ENCODE measurements at regions not wholly inside any gene's neighbourhood (a gene's known extent, or its start where the extent isn't known, plus 50 kb on each side); places are given as distances from the start of the nearest gene placed in this dataset.

- Histone ChIP-seq H3K4me1 (peaks cover 0 to 7% (median 0%) of the 10 kb centered on the region in 4 donors), H3K27ac (no peak overlapping the region), H3K9me3 (no peaks in the 10 kb centered on the region), H3K27me3 (no peaks in the 10 kb centered on the region), H3K4me3 (no peak overlapping the region), H3K36me3 (no peaks in the 10 kb centered on the region)
- intact Hi-C loops (cut with DNase I), result no loop called here
- TF ChIP-seq CTCF (IDR thresholded peaks at IDR 0.05), result no peak
- TF ChIP-seq POLR2AphosphoS5 (IDR thresholded peaks at IDR 0.05), result no peak
- TF ChIP-seq POLR2A (IDR thresholded peaks at IDR 0.05), result no peak
- TF ChIP-seq EP300 (IDR thresholded peaks at IDR 0.05), result no peak
- 92% methylated on average over 22 of the region's 22 CpGs for WGBS, 2 donors
- no peak for DNase-seq
These were observed 853.2 kb upstream of the INTU start for GRCh38 chr4:126779436-126780166.

- peaks cover 0 to 2% (median 0%) of the 10 kb centered on the region in 4 donors for H3K4me1 ChIP-seq
- TF ChIP-seq POLR2AphosphoS5 (IDR thresholded peaks at IDR 0.05), result no peak
- TF ChIP-seq CTCF (IDR thresholded peaks at IDR 0.05), result no peak
- TF ChIP-seq EP300 (IDR thresholded peaks at IDR 0.05), result no peak
- no peak for TF ChIP-seq POLR2A (IDR thresholded peaks at IDR 0.05)
- H3K9me3 ChIP-seq, result no peaks in the 10 kb centered on the region
- no peak overlapping the region for H3K27ac ChIP-seq
- 84 to 87% methylated on average over 2 of the region's 2 CpGs for WGBS, 2 donors
- no peaks in the 10 kb centered on the region for H3K36me3 ChIP-seq
- H3K4me3 ChIP-seq, result no peak overlapping the region
- no peaks in the 10 kb centered on the region for H3K27me3 ChIP-seq
- no peak for DNase-seq
- intact Hi-C loops (cut with DNase I), result no loop called here
These were observed 849.6 kb upstream of the INTU start for GRCh38 chr4:126783191-126783590.

- DNase-seq, result no peak
- Histone ChIP-seq H3K27me3 (no peaks in the 10 kb centered on the region), H3K4me1 (no peaks in the 10 kb centered on the region), H3K36me3 (no peaks in the 10 kb centered on the region), H3K4me3 (no peak overlapping the region), H3K9me3 (no peaks in the 10 kb centered on the region), H3K27ac (no peak overlapping the region)
- intact Hi-C loops (cut with DNase I), result no loop called here
- WGBS, 2 donors, result 85 to 88% methylated on average over 2 of the region's 2 CpGs
- no peak for TF ChIP-seq POLR2A (IDR thresholded peaks at IDR 0.05)
- TF ChIP-seq POLR2AphosphoS5 (IDR thresholded peaks at IDR 0.05), result no peak
- TF ChIP-seq EP300 (IDR thresholded peaks at IDR 0.05), result no peak
- no peak for TF ChIP-seq CTCF (IDR thresholded peaks at IDR 0.05)
These were observed 847.7 kb upstream of the INTU start for GRCh38 chr4:126784966-126785580.

- Histone ChIP-seq H3K36me3 (no peaks in the 10 kb centered on the region), H3K27me3 (no peaks in the 10 kb centered on the region), H3K9me3 (no peaks in the 10 kb centered on the region), H3K4me1 (no peaks in the 10 kb centered on the region), H3K4me3 (no peak overlapping the region), H3K27ac (no peak overlapping the region)
- TF ChIP-seq POLR2AphosphoS5 (IDR thresholded peaks at IDR 0.05) (no peak), EP300 (IDR thresholded peaks at IDR 0.05) (no peak), POLR2A (IDR thresholded peaks at IDR 0.05) (no peak), CTCF (IDR thresholded peaks at IDR 0.05) (no peak)
- intact Hi-C loops (cut with DNase I), result no loop called here
- no peak for DNase-seq
- WGBS, 2 donors, result 40 to 73% methylated on average over 1 of the region's 1 CpG
These were observed 842.1 kb upstream of the INTU start for GRCh38 chr4:126790633-126791032.
